Activated naive CD4-positive, alpha-beta T cell treated with anti-CD3 and anti-CD28 coated beads for 36 hours (primary cell): ENCODE measurements at regions not wholly inside any gene's neighbourhood (a gene's known extent, or its start where the extent isn't known, plus 50 kb on each side); places are given as distances from the start of the nearest gene placed in this dataset.
"Not testable (repeated sequence)": the region's sequence is repeated elsewhere in the genome, so short reads cannot be mapped to it uniquely, and the experiment has no call there.

Source experiments
- CTCF ChIA-PET: fragments of 350-600 bp; sonication (Branson Sonifier 250); formaldehyde crosslinking; loops from one replicate; lab custom pipeline; 2021; ENCODE audit warnings: antibody characterized with exemption; lab: Charles Lee
- DNase-seq: peaks from one replicate; pipeline ENCODE4 v3.0.0-alpha.2; 2020
- H3K27ac Mint-ChIP-seq: one replicate; pipeline ENCODE4 v1.8.0; 2021; ENCODE audit warnings: mild to moderate bottlenecking, mixed read lengths
- H3K27me3 Mint-ChIP-seq: one replicate; pipeline ENCODE4 v1.8.0; 2021; ENCODE audit warnings: low read depth, mixed read lengths
- H3K36me3 Mint-ChIP-seq: one replicate; pipeline ENCODE4 v1.8.0; 2021; ENCODE audit warnings: low read depth, mixed read lengths
- H3K4me1 Mint-ChIP-seq: one replicate; pipeline ENCODE4 v1.8.0; 2021; ENCODE audit warnings: low read depth, mixed read lengths
- H3K4me3 Mint-ChIP-seq: one replicate; pipeline ENCODE4 v1.8.0; 2021; ENCODE audit warnings: mild to moderate bottlenecking, moderate library complexity, mixed read lengths
- H3K9me3 Mint-ChIP-seq: one replicate; pipeline ENCODE4 v1.8.0; 2021; ENCODE audit warnings: mixed read lengths
- intact Hi-C: fragments of 100-400 bp; cut with micrococcal nuclease; formaldehyde crosslinking; loops from one replicate; pipeline ENCODE4 v1.15.1; 2023

DNA sequence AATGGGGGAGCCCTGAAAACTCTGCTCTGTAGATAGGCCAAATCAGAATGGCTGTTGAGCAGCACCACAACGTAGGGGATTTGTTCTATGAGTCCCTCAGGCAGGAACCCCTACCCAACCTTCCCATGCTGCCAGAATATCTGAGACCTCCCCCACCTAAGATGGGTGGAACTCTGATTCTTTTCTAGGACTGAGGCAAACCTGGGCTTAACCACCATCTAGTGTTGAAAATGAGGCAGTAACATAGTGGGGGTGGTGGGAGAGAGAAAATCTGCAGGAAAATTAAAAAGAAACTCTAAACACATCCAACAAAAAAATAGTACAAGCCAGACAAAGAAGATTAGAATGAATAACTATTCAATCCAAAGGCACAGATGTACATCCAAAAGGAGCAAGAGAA is 228.4 kb downstream of the ATPSCKMT start:
- CTCF ChIA-PET = no interaction called here
- no peak for DNase-seq
- Mint-ChIP-seq H3K4me3 (no peak overlapping the region), H3K9me3 (peaks cover 18% of the 10 kb centered on the region), H3K36me3 (peaks cover 1% of the 10 kb centered on the region), H3K4me1 (no peaks in the 10 kb centered on the region), H3K27me3 (no peaks in the 10 kb centered on the region), H3K27ac (no peak overlapping the region)
- intact Hi-C loops = no loop called here

DNA sequence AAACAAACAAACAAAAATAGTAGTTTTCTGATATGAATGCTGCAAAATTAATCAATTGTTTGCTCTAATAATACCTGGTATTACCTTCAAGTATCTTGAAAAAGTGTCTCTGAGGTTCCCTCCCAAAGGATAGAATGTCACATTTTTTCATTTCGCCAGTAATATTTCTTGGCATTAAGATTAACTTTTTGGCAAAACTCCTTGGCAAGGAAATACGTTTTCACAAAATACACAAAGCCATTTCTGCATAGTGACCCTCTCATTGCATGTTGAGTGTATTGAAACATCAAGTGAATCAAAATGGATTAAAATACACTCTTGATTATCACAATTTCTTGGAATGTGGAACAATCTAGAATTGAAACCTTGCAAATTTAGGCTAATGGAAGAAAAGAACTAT is 230.5 kb downstream of the ATPSCKMT start:
- peaks cover 13% of the 10 kb centered on the region for H3K9me3 Mint-ChIP-seq
- H3K27me3 Mint-ChIP-seq = no peaks in the 10 kb centered on the region
- H3K4me1 Mint-ChIP-seq = no peaks in the 10 kb centered on the region
- no peak for DNase-seq
- intact Hi-C loops = no loop called here
- H3K4me3 Mint-ChIP-seq = no peak overlapping the region
- H3K27ac Mint-ChIP-seq = no peak overlapping the region
- peaks cover 1% of the 10 kb centered on the region for H3K36me3 Mint-ChIP-seq
- CTCF ChIA-PET = no interaction called here

DNA sequence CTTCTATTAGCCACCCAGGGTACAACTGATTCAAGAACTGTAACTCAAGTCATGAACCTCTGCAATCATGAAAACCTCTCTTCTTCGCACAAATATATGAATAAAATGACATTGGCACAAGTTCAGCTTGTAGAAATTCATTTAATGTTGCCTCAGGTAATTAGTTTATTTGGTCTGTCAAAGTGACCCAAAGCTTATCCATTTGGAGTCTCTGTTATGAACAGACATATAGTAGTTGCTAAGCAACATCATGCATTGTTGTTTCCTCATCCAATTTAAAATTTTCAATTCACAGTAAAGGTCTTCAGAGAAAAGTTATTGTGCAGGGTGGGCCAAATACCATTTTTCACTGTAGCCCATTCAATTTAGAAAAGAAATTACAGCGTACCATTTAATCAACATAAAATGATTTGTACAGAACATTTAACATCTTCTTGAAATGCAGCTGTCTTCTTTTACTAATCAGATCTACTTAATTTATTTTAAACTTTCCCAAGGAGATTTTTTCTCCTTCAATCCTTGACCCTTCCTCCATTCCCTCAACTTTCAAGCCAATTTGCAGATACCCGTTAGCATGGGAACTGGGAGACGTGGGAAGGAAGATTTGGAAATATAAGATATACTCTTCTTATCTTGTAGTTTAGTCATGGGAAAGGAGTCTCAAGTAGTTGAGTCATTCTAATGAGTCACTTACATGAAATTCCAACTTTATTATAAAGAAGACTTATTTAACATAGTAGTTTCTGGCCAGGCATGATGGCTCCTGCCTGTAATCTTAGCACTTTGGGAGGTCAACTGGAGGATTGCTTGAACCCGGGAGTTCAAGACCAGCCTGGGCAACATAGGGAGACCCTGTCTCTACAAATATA is 231.3 kb downstream of the ATPSCKMT start:
- intact Hi-C loops = no loop called here
- peaks cover 12% of the 10 kb centered on the region for H3K9me3 Mint-ChIP-seq
- no peak for DNase-seq
- peaks cover 1% of the 10 kb centered on the region for H3K36me3 Mint-ChIP-seq
- H3K27me3 Mint-ChIP-seq = no peaks in the 10 kb centered on the region
- H3K4me3 Mint-ChIP-seq = no peak overlapping the region
- CTCF ChIA-PET = interaction anchor here (0.6 kb wide), 1 partner anchor 25 kb away, joined by 7 read pairs; no protein-coding TSS in a partner anchor
- no peak overlapping the region for H3K27ac Mint-ChIP-seq
- H3K4me1 Mint-ChIP-seq = no peaks in the 10 kb centered on the region

DNA sequence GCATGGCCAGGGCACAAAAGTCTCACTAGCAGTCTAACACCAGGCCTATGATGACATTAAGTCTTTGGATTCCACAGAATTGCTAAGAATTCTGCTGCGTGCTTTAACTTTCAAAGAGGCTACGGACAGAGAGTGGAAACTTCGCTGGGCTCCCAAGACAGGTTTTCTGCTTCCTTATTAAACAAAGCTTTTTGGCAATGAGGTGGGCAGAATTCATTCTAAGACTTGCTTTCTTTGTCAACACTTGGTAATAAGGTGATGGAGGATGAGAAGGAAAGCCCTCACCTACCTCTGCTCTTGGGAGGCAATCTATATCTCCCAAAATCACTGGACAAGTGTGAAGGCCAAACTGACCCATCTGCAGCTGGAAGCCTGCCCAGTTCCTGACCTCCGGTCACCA is 231.9 kb downstream of the ATPSCKMT start:
- Mint-ChIP-seq H3K4me1 (no peaks in the 10 kb centered on the region), H3K27ac (no peak overlapping the region), H3K36me3 (peaks cover 1% of the 10 kb centered on the region), H3K4me3 (no peak overlapping the region), H3K27me3 (no peaks in the 10 kb centered on the region), H3K9me3 (peaks cover 9% of the 10 kb centered on the region)
- intact Hi-C loops = no loop called here
- DNase-seq = no peak
- CTCF ChIA-PET = no interaction called here

GRCh38 chr5:10016559-10016958 is 233.1 kb downstream of the ATPSCKMT start:
- H3K4me3 Mint-ChIP-seq, H3K36me3 Mint-ChIP-seq, CTCF ChIA-PET, H3K27me3 Mint-ChIP-seq, DNase-seq, intact Hi-C loops, H3K27ac Mint-ChIP-seq, H3K4me1 Mint-ChIP-seq, H3K9me3 Mint-ChIP-seq: not testable (repeated sequence)

DNA sequence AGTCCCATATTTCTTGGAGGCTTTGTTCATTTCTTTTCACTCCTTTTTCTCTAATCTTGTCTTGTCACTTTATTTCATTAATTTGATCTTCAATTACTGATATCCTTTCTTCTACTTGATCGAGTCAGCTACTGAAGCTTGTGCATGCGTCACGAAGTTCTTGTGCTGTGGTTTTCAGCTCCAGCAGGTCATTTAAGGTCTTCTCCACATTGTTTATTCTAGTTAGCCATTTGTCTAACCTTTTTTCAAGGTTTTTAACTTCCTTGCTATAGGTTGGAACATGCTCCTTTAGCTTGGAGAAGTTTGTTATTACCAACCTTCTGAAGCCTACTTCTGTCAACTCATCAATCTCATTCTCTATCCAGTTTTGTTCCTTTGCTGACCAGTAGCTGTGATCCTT is 234.0 kb downstream of the ATPSCKMT start:
- intact Hi-C loops, H3K4me1 Mint-ChIP-seq: not testable (repeated sequence)

GRCh38 chr5:10009802-10010201 is 239.9 kb downstream of the ATPSCKMT start:
- Mint-ChIP-seq H3K4me1 (no peaks in the 10 kb centered on the region), H3K27ac (no peak overlapping the region), H3K4me3 (no peak overlapping the region), H3K36me3 (no peaks in the 10 kb centered on the region), H3K9me3 (peaks cover 11% of the 10 kb centered on the region), H3K27me3 (no peaks in the 10 kb centered on the region)
- intact Hi-C loops = no loop called here
- DNase-seq = no peak
- CTCF ChIA-PET = no interaction called here

More for the DNA sequence above, 234.0 kb downstream of the ATPSCKMT start:
- DNase-seq, H3K27ac Mint-ChIP-seq, H3K36me3 Mint-ChIP-seq, CTCF ChIA-PET, H3K27me3 Mint-ChIP-seq, H3K4me3 Mint-ChIP-seq, H3K9me3 Mint-ChIP-seq: not testable (repeated sequence)

GRCh38 chr5:9987101-9987500 is 262.6 kb downstream of the ATPSCKMT start:
- H3K27me3 Mint-ChIP-seq = peaks cover 4% of the 10 kb centered on the region
- CTCF ChIA-PET = no interaction called here

GRCh38 chr5:9977070-9977469 is 272.6 kb downstream of the ATPSCKMT start:
- Mint-ChIP-seq H3K9me3 (no peaks in the 10 kb centered on the region), H3K27ac (no peak overlapping the region), H3K27me3 (no peaks in the 10 kb centered on the region), H3K4me3 (no peak overlapping the region), H3K4me1 (no peaks in the 10 kb centered on the region), H3K36me3 (no peaks in the 10 kb centered on the region)
- intact Hi-C loops = no loop called here
- CTCF ChIA-PET = no interaction called here
- no peak for DNase-seq

More at GRCh38 chr5:9987101-9987500, 262.6 kb downstream of the ATPSCKMT start:
- intact Hi-C loops = no loop called here
- Mint-ChIP-seq H3K27ac (no peak overlapping the region), H3K9me3 (peaks cover 1% of the 10 kb centered on the region), H3K4me1 (no peaks in the 10 kb centered on the region), H3K4me3 (no peak overlapping the region), H3K36me3 (no peaks in the 10 kb centered on the region)
- DNase-seq = no peak

GRCh38 chr5:9976621-9977020 is 273.1 kb downstream of the ATPSCKMT start:
- intact Hi-C loops = no loop called here
- Mint-ChIP-seq H3K27me3 (no peaks in the 10 kb centered on the region), H3K4me3 (no peak overlapping the region), H3K9me3 (no peaks in the 10 kb centered on the region), H3K4me1 (no peaks in the 10 kb centered on the region), H3K27ac (no peak overlapping the region), H3K36me3 (no peaks in the 10 kb centered on the region)
- no peak for DNase-seq
- CTCF ChIA-PET = no interaction called here

DNA sequence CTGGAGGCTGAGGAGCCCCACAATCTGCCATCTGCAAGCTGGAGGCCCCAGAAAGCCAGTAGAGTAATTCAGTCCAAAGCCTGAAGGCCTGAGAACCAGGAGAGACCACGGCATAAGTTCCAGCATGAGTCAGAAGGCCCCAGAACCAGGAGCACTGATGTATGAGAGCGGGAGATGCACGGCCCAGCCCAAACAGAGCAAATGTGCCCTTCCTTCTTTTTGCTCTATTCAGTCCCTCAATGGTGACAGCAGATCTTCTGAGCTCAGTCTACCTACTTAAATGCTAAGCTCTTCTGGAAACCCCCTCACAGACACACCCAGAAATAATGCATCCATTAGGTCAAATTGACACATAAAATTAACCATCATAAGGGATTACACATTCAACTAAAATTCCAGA is 277.6 kb downstream of the ATPSCKMT start:
- Mint-ChIP-seq H3K27me3 (no peaks in the 10 kb centered on the region), H3K36me3 (no peaks in the 10 kb centered on the region), H3K4me3 (no peak overlapping the region), H3K9me3 (peaks cover 19% of the 10 kb centered on the region), H3K4me1 (no peaks in the 10 kb centered on the region), H3K27ac (no peak overlapping the region)
- no peak for DNase-seq
- CTCF ChIA-PET = no interaction called here
- intact Hi-C loops = no loop called here

- no peaks in the 10 kb centered on the region for H3K27me3 Mint-ChIP-seq
- H3K4me1 Mint-ChIP-seq = no peaks in the 10 kb centered on the region
- intact Hi-C loops = no loop called here
- H3K36me3 Mint-ChIP-seq = no peaks in the 10 kb centered on the region
- peaks cover 19% of the 10 kb centered on the region for H3K9me3 Mint-ChIP-seq
- CTCF ChIA-PET = no interaction called here
- H3K27ac Mint-ChIP-seq = no peak overlapping the region
- no peak for DNase-seq
- no peak overlapping the region for H3K4me3 Mint-ChIP-seq
Observed at GRCh38 chr5:9971301-9971700, 278.4 kb downstream of the ATPSCKMT start.

- Mint-ChIP-seq H3K9me3 (no peaks in the 10 kb centered on the region), H3K27ac (no peak overlapping the region), H3K4me3 (no peak overlapping the region), H3K27me3 (peaks cover 8% of the 10 kb centered on the region), H3K36me3 (no peaks in the 10 kb centered on the region), H3K4me1 (no peaks in the 10 kb centered on the region)
- CTCF ChIA-PET = no interaction called here
- intact Hi-C loops = no loop called here
- DNase-seq = no peak
Observed at GRCh38 chr5:9958914-9959313, 290.8 kb downstream of the ATPSCKMT start.
